Tibial nerve (tissue), 4 donors: ENCODE measurements at regions not wholly inside any gene's neighbourhood (a gene's known extent, or its start where the extent isn't known, plus 50 kb on each side); places are given as distances from the start of the nearest gene placed in this dataset.
A peak's percentile ranks its signal among the peaks of the same experiment; 100 is the strongest.

Experiments used
- DNase-seq, 2 donors: peaks; one replicate each; pipeline ENCODE4 v3.0.0-alpha.2; 2019; ENCODE audit warnings: low spot score in 2 of 2
- H3K27ac ChIP-seq, 4 donors: fragments of 200-600 bp; sonication (generic) in 3 of 4; one replicate each; pipeline ENCODE4 v1.5.1; 2017 to 2019; ENCODE audit warnings: mild to moderate bottlenecking in 1 of 4
- H3K27me3 ChIP-seq, 2 donors: fragments of 200-600 bp; sonication (generic) in 1 of 2; one replicate each; pipeline versions ENCODE4 v1.5.1 to v1.6.0; 2017 to 2019
- H3K36me3 ChIP-seq, 3 donors: fragments of 200-600 bp; sonication (generic); one replicate each; pipeline ENCODE4 v1.5.1; 2018 to 2019
- H3K4me1 ChIP-seq, 4 donors: fragments of 200-600 bp; sonication (generic) in 3 of 4; one replicate each; pipeline ENCODE4 v1.5.1; 2017 to 2019
- H3K4me3 ChIP-seq, 4 donors: fragments of 200-600 bp; sonication (generic) in 3 of 4; one replicate each; pipeline ENCODE4 v1.5.1; 2017 to 2019; ENCODE audit warnings: mild to moderate bottlenecking in 1 of 4, moderate library complexity in 1 of 4
- H3K9me3 ChIP-seq, 4 donors: fragments of 200-600 bp; sonication (generic) in 3 of 4; one replicate each; pipeline ENCODE4 v1.5.1; 2017 to 2019
- CTCF ChIP-seq, 5 experiments: fragments of 200-600 bp in 3 of 5; fragments of 450-650 bp in 2 of 5; sonication (generic) in 3 of 5; IDR thresholded peaks; one replicate each; pipeline ENCODE4 v1.5.1; 2016 to 2019; ENCODE audit warnings: antibody characterized with exemption in 5 of 5, mild to moderate bottlenecking in 3 of 5, moderate library complexity in 2 of 5
- EP300 ChIP-seq, 2 donors: sonication (generic); formaldehyde crosslinking; IDR thresholded peaks; one replicate each; pipeline ENCODE4 v1.6.1; 2017; ENCODE audit warnings: antibody characterized with exemption in 2 of 2, mild to moderate bottlenecking in 1 of 2
- POLR2A ChIP-seq, 2 donors: fragments of 450-650 bp; IDR thresholded peaks; one replicate each; pipeline ENCODE4 v1.6.1; 2017; ENCODE audit warnings: antibody characterized with exemption in 2 of 2, mild to moderate bottlenecking in 2 of 2, moderate library complexity in 2 of 2
- WGBS, 2 donors: methylation state at CpG; one replicate each; pipeline ENCODE4 v1.1.5; 2018; 5-methylcytosine and 5-hydroxymethylcytosine counted together

GRCh38 chr3:141418751-141419150 is 50.4 kb downstream of the ZBTB38 start:
- DNase-seq, result no peak
- 96% methylated on average over 4 of the region's 4 CpGs for WGBS, 2 donors
- peaks cover 0 to 69% (median 26%) of the 10 kb centered on the region in 4 donors for H3K4me1 ChIP-seq
- H3K36me3 ChIP-seq, result peaks cover 0 to 38% (median 0%) of the 10 kb centered on the region in 3 donors
- H3K9me3 ChIP-seq, result no peaks in the 10 kb centered on the region
- peak overlapping the region in 1 of 4 donors; percentile 72 for H3K27ac ChIP-seq
- no peaks in the 10 kb centered on the region for H3K27me3 ChIP-seq
- no peak overlapping the region for H3K4me3 ChIP-seq
- TF ChIP-seq POLR2A (IDR thresholded peaks at IDR 0.05), result no peak
- TF ChIP-seq CTCF (IDR thresholded peaks at IDR 0.05), result no peak
- no peak for TF ChIP-seq EP300 (IDR thresholded peaks at IDR 0.05)

- peak overlapping the region in 2 of 4 donors; percentile 67 to 72 for H3K27ac ChIP-seq
- TF ChIP-seq EP300 (IDR thresholded peaks at IDR 0.05), result peak in 1 of 2 donors; percentile 37
- no peak for TF ChIP-seq CTCF (IDR thresholded peaks at IDR 0.05)
- no peak for TF ChIP-seq POLR2A (IDR thresholded peaks at IDR 0.05)
Measured at GRCh38 chr3:141419946-141420345, 51.6 kb downstream of the ZBTB38 start.

DNA sequence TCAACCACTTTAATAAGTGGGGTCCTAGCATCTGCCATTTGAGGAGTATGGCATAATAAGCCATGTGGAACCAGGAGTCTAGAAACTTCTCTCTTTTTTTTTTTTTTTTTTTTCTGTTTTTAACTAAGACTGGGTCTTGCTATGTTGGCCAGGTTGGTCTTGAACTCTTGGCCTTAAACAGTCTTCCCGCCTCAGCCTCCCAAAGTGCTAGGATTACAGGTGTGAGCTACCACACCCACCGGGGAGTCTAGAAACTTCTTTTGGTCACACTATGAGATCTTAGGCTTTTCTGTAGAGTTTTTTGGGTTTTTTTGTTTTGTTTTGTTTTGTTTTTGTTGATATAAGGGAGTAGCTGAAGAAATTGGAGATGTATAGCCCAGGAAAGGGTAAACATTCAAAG is 52.9 kb downstream of the ZBTB38 start:
- Histone ChIP-seq H3K27me3 (no peaks in the 10 kb centered on the region), H3K36me3 (peaks cover 0 to 30% (median 0%) of the 10 kb centered on the region in 3 donors), H3K27ac (peak overlapping the region in 2 of 4 donors; percentile 67 to 72), H3K9me3 (no peaks in the 10 kb centered on the region), H3K4me3 (no peak overlapping the region), H3K4me1 (peaks cover 0 to 66% (median 20%) of the 10 kb centered on the region in 4 donors)
- TF ChIP-seq POLR2A (IDR thresholded peaks at IDR 0.05) (no peak), CTCF (IDR thresholded peaks at IDR 0.05) (no peak)
- DNase-seq, result no peak
- 94 to 100% methylated on average over 2 of the region's 2 CpGs for WGBS, 2 donors

More at GRCh38 chr3:141419946-141420345, 51.6 kb downstream of the ZBTB38 start:
- Histone ChIP-seq H3K4me3 (no peak overlapping the region), H3K4me1 (peaks cover 0 to 66% (median 16%) of the 10 kb centered on the region in 4 donors), H3K36me3 (peaks cover 0 to 33% (median 0%) of the 10 kb centered on the region in 3 donors), H3K27me3 (no peaks in the 10 kb centered on the region), H3K9me3 (no peaks in the 10 kb centered on the region)
- no peak for DNase-seq
- 61 to 64% methylated on average over 5 of the region's 5 CpGs for WGBS, 2 donors

- no peaks in the 10 kb centered on the region for H3K27me3 ChIP-seq
- H3K9me3 ChIP-seq, result no peaks in the 10 kb centered on the region
- TF ChIP-seq EP300 (IDR thresholded peaks at IDR 0.05), result no peak
- no peak for TF ChIP-seq POLR2A (IDR thresholded peaks at IDR 0.05)
- TF ChIP-seq CTCF (IDR thresholded peaks at IDR 0.05), result no peak
- WGBS, 2 donors, result 61 to 64% methylated on average over 5 of the region's 5 CpGs
- no peak for DNase-seq
- H3K4me3 ChIP-seq, result no peak overlapping the region
- H3K27ac ChIP-seq, result peak overlapping the region in 2 of 4 donors; percentile 67 to 72
- H3K36me3 ChIP-seq, result peaks cover 0 to 30% (median 0%) of the 10 kb centered on the region in 3 donors
- peaks cover 0 to 67% (median 24%) of the 10 kb centered on the region in 4 donors for H3K4me1 ChIP-seq
Measured at GRCh38 chr3:141421639-141422319, 53.5 kb downstream of the ZBTB38 start.

DNA sequence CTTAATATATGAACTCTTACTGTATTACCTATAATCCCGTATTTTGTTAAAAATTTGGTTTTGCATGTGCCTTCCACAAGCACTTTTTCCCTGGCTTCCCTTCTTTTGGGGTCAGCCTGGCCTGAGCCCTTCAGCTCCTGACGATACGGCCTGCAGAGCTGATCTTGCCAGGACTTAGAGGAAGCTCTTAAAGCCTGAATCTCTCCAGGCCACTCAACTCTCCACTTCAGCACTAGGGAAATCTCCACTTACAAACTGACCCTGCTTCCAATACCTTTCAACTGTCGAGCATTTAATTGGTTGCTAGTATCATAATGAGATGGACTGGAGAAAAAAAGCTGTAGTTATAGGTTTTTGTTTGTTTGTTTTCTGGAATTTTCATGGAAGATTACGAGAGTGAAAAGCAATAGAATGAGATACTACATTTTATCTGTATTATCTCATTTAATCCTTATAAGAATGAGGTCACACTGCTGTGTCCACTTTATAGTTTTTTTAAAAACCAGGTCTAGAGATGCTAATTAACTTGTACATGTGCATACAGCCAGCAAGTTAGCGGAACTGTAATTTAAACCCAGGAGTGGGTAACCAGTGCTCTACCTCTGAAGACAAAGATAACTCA is 54.8 kb downstream of the ZBTB38 start:
- no peak for TF ChIP-seq CTCF (IDR thresholded peaks at IDR 0.05)
- no peak for TF ChIP-seq POLR2A (IDR thresholded peaks at IDR 0.05)
- TF ChIP-seq EP300 (IDR thresholded peaks at IDR 0.05), result no peak
- Histone ChIP-seq H3K4me1 (peaks cover 0 to 74% (median 30%) of the 10 kb centered on the region in 4 donors), H3K36me3 (peaks cover 0 to 27% (median 0%) of the 10 kb centered on the region in 3 donors), H3K9me3 (no peaks in the 10 kb centered on the region), H3K27ac (no peak overlapping the region), H3K4me3 (no peak overlapping the region), H3K27me3 (no peaks in the 10 kb centered on the region)
- DNase-seq, result no peak
- 71 to 72% methylated on average over 6 of the region's 6 CpGs for WGBS, 2 donors
